ENCODE measurements at regions not wholly inside any gene's neighbourhood (a gene's known extent, or its start where the extent isn't known, plus 50 kb on each side); places are given as distances from the start of the nearest gene placed in this dataset.

DNA sequence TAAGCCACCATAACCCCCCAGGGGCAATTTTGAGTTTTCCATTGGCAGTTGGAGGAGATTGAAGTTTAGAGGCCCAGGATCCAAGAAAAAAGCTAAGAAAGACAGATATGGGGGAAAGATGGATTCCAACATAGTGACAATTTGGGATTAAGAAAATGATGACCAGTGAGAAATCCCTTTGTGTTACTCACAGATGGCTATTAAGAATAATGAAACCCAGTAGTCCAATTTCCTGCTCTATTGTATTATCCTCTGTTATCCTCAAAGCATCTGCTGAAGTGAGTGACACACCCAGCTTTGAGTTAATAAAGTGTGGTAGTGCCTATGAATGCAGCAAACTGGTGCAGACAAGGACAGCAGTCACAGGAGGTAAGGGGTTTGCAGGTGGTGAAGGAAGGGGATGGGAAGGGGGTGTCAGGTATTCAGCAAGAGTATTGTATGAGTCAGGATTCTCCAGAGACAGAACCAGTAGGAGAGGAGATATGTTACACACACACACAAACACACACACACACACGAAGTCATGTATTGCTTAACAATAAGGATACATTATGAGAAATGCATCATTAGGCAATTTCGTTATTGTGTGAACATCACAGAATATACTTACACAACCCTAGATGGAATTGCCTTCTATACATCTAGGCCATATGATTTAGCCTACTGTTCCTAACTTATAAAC lies 112.4 kb upstream of the VANGL1 start:
- TF ChIP-seq, protein P1, sequence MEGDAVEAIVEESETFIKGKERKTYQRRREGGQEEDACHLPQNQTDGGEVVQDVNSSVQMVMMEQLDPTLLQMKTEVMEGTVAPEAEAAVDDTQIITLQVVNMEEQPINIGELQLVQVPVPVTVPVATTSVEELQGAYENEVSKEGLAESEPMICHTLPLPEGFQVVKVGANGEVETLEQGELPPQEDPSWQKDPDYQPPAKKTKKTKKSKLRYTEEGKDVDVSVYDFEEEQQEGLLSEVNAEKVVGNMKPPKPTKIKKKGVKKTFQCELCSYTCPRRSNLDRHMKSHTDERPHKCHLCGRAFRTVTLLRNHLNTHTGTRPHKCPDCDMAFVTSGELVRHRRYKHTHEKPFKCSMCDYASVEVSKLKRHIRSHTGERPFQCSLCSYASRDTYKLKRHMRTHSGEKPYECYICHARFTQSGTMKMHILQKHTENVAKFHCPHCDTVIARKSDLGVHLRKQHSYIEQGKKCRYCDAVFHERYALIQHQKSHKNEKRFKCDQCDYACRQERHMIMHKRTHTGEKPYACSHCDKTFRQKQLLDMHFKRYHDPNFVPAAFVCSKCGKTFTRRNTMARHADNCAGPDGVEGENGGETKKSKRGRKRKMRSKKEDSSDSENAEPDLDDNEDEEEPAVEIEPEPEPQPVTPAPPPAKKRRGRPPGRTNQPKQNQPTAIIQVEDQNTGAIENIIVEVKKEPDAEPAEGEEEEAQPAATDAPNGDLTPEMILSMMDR (IDR thresholded peaks at IDR 0.05): no peak
- TF ChIP-seq, protein P2, sequence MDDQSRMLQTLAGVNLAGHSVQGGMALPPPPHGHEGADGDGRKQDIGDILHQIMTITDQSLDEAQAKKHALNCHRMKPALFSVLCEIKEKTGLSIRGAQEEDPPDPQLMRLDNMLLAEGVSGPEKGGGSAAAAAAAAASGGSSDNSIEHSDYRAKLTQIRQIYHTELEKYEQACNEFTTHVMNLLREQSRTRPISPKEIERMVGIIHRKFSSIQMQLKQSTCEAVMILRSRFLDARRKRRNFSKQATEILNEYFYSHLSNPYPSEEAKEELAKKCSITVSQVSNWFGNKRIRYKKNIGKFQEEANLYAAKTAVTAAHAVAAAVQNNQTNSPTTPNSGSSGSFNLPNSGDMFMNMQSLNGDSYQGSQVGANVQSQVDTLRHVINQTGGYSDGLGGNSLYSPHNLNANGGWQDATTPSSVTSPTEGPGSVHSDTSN (IDR thresholded peaks at IDR 0.05): no peak
- TF ChIP-seq SMC3 (IDR thresholded peaks at IDR 0.05; ENCODE audit: low read depth, low read length): no peak
- no peak for TF ChIP-seq CHD2 (IDR thresholded peaks at IDR 0.05; ENCODE audit: low read length, partially characterized antibody)
- no peak for TF ChIP-seq FOXJ3 (CRISPR knock-in tag; IDR thresholded peaks at IDR 0.05)
- TF ChIP-seq POLR2AphosphoS5 (IDR thresholded peaks at IDR 0.05; ENCODE audit: low read depth, low read length): no peak
- TF ChIP-seq TAF1 (IDR thresholded peaks at IDR 0.05; ENCODE audit: borderline replicate concordance, low read depth, low read length): no peak
- TF ChIP-seq JUND (IDR thresholded peaks at IDR 0.05): no peak
- TF ChIP-seq, protein P3, sequence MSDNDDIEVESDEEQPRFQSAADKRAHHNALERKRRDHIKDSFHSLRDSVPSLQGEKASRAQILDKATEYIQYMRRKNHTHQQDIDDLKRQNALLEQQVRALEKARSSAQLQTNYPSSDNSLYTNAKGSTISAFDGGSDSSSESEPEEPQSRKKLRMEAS (IDR thresholded peaks at IDR 0.05; ENCODE audit: low read depth): no peak
- no peak for TF ChIP-seq GABPA (IDR thresholded peaks at IDR 0.05; ENCODE audit: low read depth)
- no peak for TF ChIP-seq RCOR1 (IDR thresholded peaks at IDR 0.05; ENCODE audit: low read length)
- no peak for TF ChIP-seq EP300 (IDR thresholded peaks at IDR 0.05; ENCODE audit: borderline replicate concordance in 1 of 2, low read depth in 1 of 2, low read length in 1 of 2)
- no peak for TF ChIP-seq FOXM1 (IDR thresholded peaks at IDR 0.05; ENCODE audit: low read depth)
- no peak for TF ChIP-seq MEF2A (IDR thresholded peaks at IDR 0.05; ENCODE audit: borderline replicate concordance, low read depth)
